Activated naive CD8-positive, alpha-beta T cell treated with anti-CD3 and anti-CD28 coated beads, Interleukin-2, amount 10 ng/mL, durations not matched to agents 7 days and 5 days (primary cell): ENCODE measurements at regions not wholly inside any gene's neighbourhood (a gene's known extent, or its start where the extent isn't known, plus 50 kb on each side); places are given as distances from the start of the nearest gene placed in this dataset.
"Not testable (repeated sequence)": the region's sequence is repeated elsewhere in the genome, so short reads cannot be mapped to it uniquely, and the experiment has no call there.

ENCODE experiments used
- ATAC-seq: fragments of 150-1000 bp; cut with Tn5 transposase; one replicate; pipeline ENCODE4 v1.10.0; 2021; ENCODE audit warnings: low read depth, moderate library complexity
- POLR2A ChIA-PET: fragments of 350-600 bp; sonication (Branson Sonifier 250); formaldehyde crosslinking; loops from one replicate; lab custom pipeline; 2021; ENCODE audit warnings: antibody characterized with exemption; lab: Charles Lee
- DNase-seq: peaks from one replicate; pipeline ENCODE4 v3.0.0; 2021
- H3K27ac Mint-ChIP-seq: one replicate; pipeline ENCODE4 v1.8.0; 2022; ENCODE audit warnings: mild to moderate bottlenecking, mixed read lengths
- H3K27me3 Mint-ChIP-seq: one replicate; pipeline ENCODE4 v1.8.0; 2022; ENCODE audit warnings: mild to moderate bottlenecking, moderate library complexity, mixed read lengths
- H3K36me3 Mint-ChIP-seq: one replicate; pipeline ENCODE4 v1.8.0; 2021; ENCODE audit warnings: mild to moderate bottlenecking, mixed read lengths
- H3K4me1 Mint-ChIP-seq: one replicate; pipeline ENCODE4 v1.8.0; 2021; ENCODE audit warnings: mixed read lengths
- H3K4me3 Mint-ChIP-seq: one replicate; pipeline ENCODE4 v1.8.0; 2022; ENCODE audit warnings: mild to moderate bottlenecking, moderate library complexity, mixed read lengths
- H3K9me3 Mint-ChIP-seq: one replicate; pipeline ENCODE4 v1.8.0; 2021; ENCODE audit warnings: mixed read lengths

- Mint-ChIP-seq H3K36me3 (no peaks in the 10 kb centered on the region), H3K27ac (no peak overlapping the region), H3K27me3 (no peaks in the 10 kb centered on the region), H3K4me1 (peaks cover 2% of the 10 kb centered on the region), H3K4me3 (no peak overlapping the region), H3K9me3 (peaks cover 2% of the 10 kb centered on the region)
- POLR2A ChIA-PET: no interaction called here
- ATAC-seq: no peak
- DNase-seq: no peak
Measured at GRCh38 chrX:148080593-148080992, 99.5 kb downstream of the FMR1NB start.

GRCh38 chrX:148084611-148085010, 103.5 kb downstream of the FMR1NB start:
- DNase-seq (no peak), ATAC-seq (no peak)
- Mint-ChIP-seq H3K36me3 (no peaks in the 10 kb centered on the region), H3K27me3 (no peaks in the 10 kb centered on the region), H3K4me3 (no peak overlapping the region), H3K9me3 (peaks cover 2% of the 10 kb centered on the region), H3K27ac (no peak overlapping the region), H3K4me1 (peaks cover 2% of the 10 kb centered on the region)
- POLR2A ChIA-PET: no interaction called here

GRCh38 chrX:148120151-148120550, 139.0 kb downstream of the FMR1NB start:
- ATAC-seq (no peak), DNase-seq (no peak)
- Mint-ChIP-seq H3K36me3 (no peaks in the 10 kb centered on the region), H3K27ac (no peak overlapping the region), H3K4me1 (no peaks in the 10 kb centered on the region), H3K4me3 (no peak overlapping the region), H3K27me3 (no peaks in the 10 kb centered on the region), H3K9me3 (peaks cover 2% of the 10 kb centered on the region)
- POLR2A ChIA-PET: no interaction called here

GRCh38 chrX:148120999-148121623, 140.0 kb downstream of the FMR1NB start:
- Mint-ChIP-seq H3K4me1 (no peaks in the 10 kb centered on the region), H3K27me3 (no peaks in the 10 kb centered on the region), H3K27ac (no peak overlapping the region), H3K9me3 (no peaks in the 10 kb centered on the region), H3K4me3 (no peak overlapping the region), H3K36me3 (no peaks in the 10 kb centered on the region)
- POLR2A ChIA-PET: no interaction called here
- ATAC-seq (no peak), DNase-seq (no peak)

- H3K27ac Mint-ChIP-seq, H3K9me3 Mint-ChIP-seq, H3K4me3 Mint-ChIP-seq, POLR2A ChIA-PET, DNase-seq, H3K27me3 Mint-ChIP-seq, H3K36me3 Mint-ChIP-seq, ATAC-seq, H3K4me1 Mint-ChIP-seq: not testable (repeated sequence)
Measured at GRCh38 chrX:148128872-148129505, 147.9 kb downstream of the FMR1NB start.

- H3K27ac Mint-ChIP-seq: no peak overlapping the region
Measured at GRCh38 chrX:148133105-148133725, 152.1 kb downstream of the FMR1NB start.

GRCh38 chrX:148134578-148134977, 153.4 kb downstream of the FMR1NB start:
- Mint-ChIP-seq H3K27ac (no peak overlapping the region), H3K9me3 (no peaks in the 10 kb centered on the region), H3K27me3 (no peaks in the 10 kb centered on the region), H3K4me1 (no peaks in the 10 kb centered on the region), H3K36me3 (no peaks in the 10 kb centered on the region), H3K4me3 (no peak overlapping the region)
- no peak for ATAC-seq
- POLR2A ChIA-PET: no interaction called here
- DNase-seq: no peak

More at GRCh38 chrX:148133105-148133725, 152.1 kb downstream of the FMR1NB start:
- no peak overlapping the region for H3K4me3 Mint-ChIP-seq
- H3K4me1 Mint-ChIP-seq: no peaks in the 10 kb centered on the region
- no peaks in the 10 kb centered on the region for H3K9me3 Mint-ChIP-seq
- no peak for DNase-seq
- H3K27me3 Mint-ChIP-seq: no peaks in the 10 kb centered on the region
- ATAC-seq: no peak
- no peaks in the 10 kb centered on the region for H3K36me3 Mint-ChIP-seq
- POLR2A ChIA-PET: no interaction called here

- H3K9me3 Mint-ChIP-seq: no peaks in the 10 kb centered on the region
- no peak overlapping the region for H3K4me3 Mint-ChIP-seq
- no peaks in the 10 kb centered on the region for H3K36me3 Mint-ChIP-seq
- DNase-seq (no peak), ATAC-seq (no peak)
- H3K4me1 Mint-ChIP-seq: no peaks in the 10 kb centered on the region
- H3K27me3 Mint-ChIP-seq: no peaks in the 10 kb centered on the region
- no peak overlapping the region for H3K27ac Mint-ChIP-seq
- POLR2A ChIA-PET: no interaction called here
Measured at GRCh38 chrX:148135738-148136137, 154.6 kb downstream of the FMR1NB start.

- Mint-ChIP-seq H3K27ac (no peak overlapping the region), H3K27me3 (no peaks in the 10 kb centered on the region), H3K4me3 (no peak overlapping the region), H3K36me3 (no peaks in the 10 kb centered on the region), H3K4me1 (peaks cover 2% of the 10 kb centered on the region), H3K9me3 (peaks cover 2% of the 10 kb centered on the region)
- DNase-seq (no peak), ATAC-seq (no peak)
- POLR2A ChIA-PET: no interaction called here
Measured at GRCh38 chrX:148146121-148146520, 165.0 kb downstream of the FMR1NB start.

- DNase-seq (no peak), ATAC-seq (no peak)
- Mint-ChIP-seq H3K36me3 (no peaks in the 10 kb centered on the region), H3K9me3 (no peaks in the 10 kb centered on the region), H3K4me1 (peaks cover 2% of the 10 kb centered on the region), H3K27me3 (peaks cover 2% of the 10 kb centered on the region), H3K27ac (no peak overlapping the region), H3K4me3 (no peak overlapping the region)
- POLR2A ChIA-PET: no interaction called here
Measured at GRCh38 chrX:148156986-148157385, 175.8 kb downstream of the FMR1NB start.

- Mint-ChIP-seq H3K36me3 (no peaks in the 10 kb centered on the region), H3K4me3 (no peak overlapping the region), H3K9me3 (peaks cover 2% of the 10 kb centered on the region), H3K27me3 (peaks cover 2% of the 10 kb centered on the region), H3K27ac (no peak overlapping the region), H3K4me1 (peaks cover 2% of the 10 kb centered on the region)
- DNase-seq: no peak
- POLR2A ChIA-PET: no interaction called here
- ATAC-seq: no peak
Measured at GRCh38 chrX:148159796-148160195, 178.7 kb downstream of the FMR1NB start.

- peaks cover 2% of the 10 kb centered on the region for H3K27me3 Mint-ChIP-seq
- H3K4me3 Mint-ChIP-seq: no peak overlapping the region
- H3K36me3 Mint-ChIP-seq: no peaks in the 10 kb centered on the region
- POLR2A ChIA-PET: no interaction called here
- H3K4me1 Mint-ChIP-seq: peaks cover 2% of the 10 kb centered on the region
- ATAC-seq (no peak), DNase-seq (no peak)
- H3K9me3 Mint-ChIP-seq: peaks cover 2% of the 10 kb centered on the region
- H3K27ac Mint-ChIP-seq: no peak overlapping the region
Measured at GRCh38 chrX:148161701-148162100, 180.6 kb downstream of the FMR1NB start.

- POLR2A ChIA-PET: no interaction called here
- Mint-ChIP-seq H3K27ac (no peak overlapping the region), H3K27me3 (no peaks in the 10 kb centered on the region), H3K4me1 (no peaks in the 10 kb centered on the region), H3K36me3 (no peaks in the 10 kb centered on the region), H3K9me3 (no peaks in the 10 kb centered on the region), H3K4me3 (no peak overlapping the region)
- no peak for DNase-seq
- no peak for ATAC-seq
Measured at GRCh38 chrX:148185631-148186030, 204.5 kb downstream of the FMR1NB start.

- Mint-ChIP-seq H3K4me1 (no peaks in the 10 kb centered on the region), H3K4me3 (no peak overlapping the region), H3K36me3 (no peaks in the 10 kb centered on the region), H3K27ac (no peak overlapping the region), H3K9me3 (no peaks in the 10 kb centered on the region), H3K27me3 (no peaks in the 10 kb centered on the region)
- no peak for ATAC-seq
- no peak for DNase-seq
- POLR2A ChIA-PET: no interaction called here
Measured at GRCh38 chrX:148192547-148192946, 211.4 kb downstream of the FMR1NB start.
